ENCODE measurements at regions not wholly inside any gene's neighbourhood (a gene's known extent, or its start where the extent isn't known, plus 50 kb on each side); places are given as distances from the start of the nearest gene placed in this dataset.

GRCh38 chr6:84583784-84584183 is 180.6 kb downstream of the TBX18 start:
- CTCF ChIA-PET, result interaction anchor here (1.8 kb wide), 1 partner anchor 156 kb away, joined by 5 read pairs; no protein-coding TSS in a partner anchor

More at GRCh38 chr6:84583784-84584183, 180.6 kb downstream of the TBX18 start:
- Histone ChIP-seq H3K4me3 (ENCODE audit: low read depth, low read length) (no peak overlapping the region), H3K36me3 (ENCODE audit: control insufficient read depth in 2 of 2, insufficient read depth in 1 of 2, low read length in 2 of 2) (no peaks in the 10 kb centered on the region), H3K9me3 (ENCODE audit: control insufficient read depth, insufficient read depth, low read depth, low read length) (no peaks in the 10 kb centered on the region), H3K27ac (ENCODE audit: extremely low read depth, low read depth, low read length) (no peak overlapping the region), H3K4me1 (ENCODE audit: control insufficient read depth, insufficient read depth, low read length) (no peaks in the 10 kb centered on the region)
- POLR2A ChIA-PET, result no interaction called here
- TF ChIP-seq SALL2 (tag by site-specific recombination; IDR thresholded peaks at IDR 0.05; ENCODE audit: borderline replicate concordance) (no peak), ZNF426 (tag by site-specific recombination; IDR thresholded peaks at IDR 0.05) (no peak), ZNF221 (tag by site-specific recombination; IDR thresholded peaks at IDR 0.05; ENCODE audit: borderline replicate concordance) (no peak), ZNF449 (tag by site-specific recombination; IDR thresholded peaks at IDR 0.05) (no peak), ZNF548 (tag by site-specific recombination; IDR thresholded peaks at IDR 0.05) (no peak), ZNF791 (tag by site-specific recombination; IDR thresholded peaks at IDR 0.05) (no peak), ZNF747 (tag by site-specific recombination; IDR thresholded peaks at IDR 0.05) (no peak), ZNF112 (tag by site-specific recombination; IDR thresholded peaks at IDR 0.05) (no peak), KLF17 (tag by site-specific recombination; IDR thresholded peaks at IDR 0.05) (no peak), ZNF324 (tag by site-specific recombination; IDR thresholded peaks at IDR 0.05) (no peak), OSR2 (tag by site-specific recombination; IDR thresholded peaks at IDR 0.05) (no peak), ZNF624 (tag by site-specific recombination; IDR thresholded peaks at IDR 0.05) (no peak), ZNF660 (tag by site-specific recombination; IDR thresholded peaks at IDR 0.05) (no peak), REPIN1 (tag by site-specific recombination; IDR thresholded peaks at IDR 0.05; ENCODE audit: low read depth) (no peak), ZBTB17 (tag by site-specific recombination; IDR thresholded peaks at IDR 0.05) (no peak)
- TF ChIP-seq, protein P1, sequence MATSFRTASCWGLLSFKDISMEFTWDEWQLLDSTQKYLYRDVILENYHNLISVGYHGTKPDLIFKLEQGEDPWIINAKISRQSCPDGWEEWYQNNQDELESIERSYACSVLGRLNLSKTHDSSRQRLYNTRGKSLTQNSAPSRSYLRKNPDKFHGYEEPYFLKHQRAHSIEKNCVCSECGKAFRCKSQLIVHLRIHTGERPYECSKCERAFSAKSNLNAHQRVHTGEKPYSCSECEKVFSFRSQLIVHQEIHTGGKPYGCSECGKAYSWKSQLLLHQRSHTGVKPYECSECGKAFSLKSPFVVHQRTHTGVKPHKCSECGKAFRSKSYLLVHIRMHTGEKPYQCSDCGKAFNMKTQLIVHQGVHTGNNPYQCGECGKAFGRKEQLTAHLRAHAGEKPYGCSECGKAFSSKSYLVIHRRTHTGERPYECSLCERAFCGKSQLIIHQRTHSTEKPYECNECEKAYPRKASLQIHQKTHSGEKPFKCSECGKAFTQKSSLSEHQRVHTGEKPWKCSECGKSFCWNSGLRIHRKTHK (tag by site-specific recombination; IDR thresholded peaks at IDR 0.05), result no peak
- TF ChIP-seq, protein P2, sequence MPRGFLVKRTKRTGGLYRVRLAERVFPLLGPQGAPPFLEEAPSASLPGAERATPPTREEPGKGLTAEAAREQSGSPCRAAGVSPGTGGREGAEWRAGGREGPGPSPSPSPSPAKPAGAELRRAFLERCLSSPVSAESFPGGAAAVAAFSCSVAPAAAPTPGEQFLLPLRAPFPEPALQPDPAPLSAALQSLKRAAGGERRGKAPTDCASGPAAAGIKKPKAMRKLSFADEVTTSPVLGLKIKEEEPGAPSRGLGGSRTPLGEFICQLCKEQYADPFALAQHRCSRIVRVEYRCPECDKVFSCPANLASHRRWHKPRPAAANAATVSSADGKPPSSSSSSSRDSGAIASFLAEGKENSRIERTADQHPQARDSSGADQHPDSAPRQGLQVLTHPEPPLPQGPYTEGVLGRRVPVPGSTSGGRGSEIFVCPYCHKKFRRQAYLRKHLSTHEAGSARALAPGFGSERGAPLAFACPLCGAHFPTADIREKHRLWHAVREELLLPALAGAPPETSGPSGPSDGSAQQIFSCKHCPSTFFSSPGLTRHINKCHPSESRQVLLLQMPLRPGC (tag by site-specific recombination; IDR thresholded peaks at IDR 0.05), result no peak
- TF ChIP-seq, protein P3, sequence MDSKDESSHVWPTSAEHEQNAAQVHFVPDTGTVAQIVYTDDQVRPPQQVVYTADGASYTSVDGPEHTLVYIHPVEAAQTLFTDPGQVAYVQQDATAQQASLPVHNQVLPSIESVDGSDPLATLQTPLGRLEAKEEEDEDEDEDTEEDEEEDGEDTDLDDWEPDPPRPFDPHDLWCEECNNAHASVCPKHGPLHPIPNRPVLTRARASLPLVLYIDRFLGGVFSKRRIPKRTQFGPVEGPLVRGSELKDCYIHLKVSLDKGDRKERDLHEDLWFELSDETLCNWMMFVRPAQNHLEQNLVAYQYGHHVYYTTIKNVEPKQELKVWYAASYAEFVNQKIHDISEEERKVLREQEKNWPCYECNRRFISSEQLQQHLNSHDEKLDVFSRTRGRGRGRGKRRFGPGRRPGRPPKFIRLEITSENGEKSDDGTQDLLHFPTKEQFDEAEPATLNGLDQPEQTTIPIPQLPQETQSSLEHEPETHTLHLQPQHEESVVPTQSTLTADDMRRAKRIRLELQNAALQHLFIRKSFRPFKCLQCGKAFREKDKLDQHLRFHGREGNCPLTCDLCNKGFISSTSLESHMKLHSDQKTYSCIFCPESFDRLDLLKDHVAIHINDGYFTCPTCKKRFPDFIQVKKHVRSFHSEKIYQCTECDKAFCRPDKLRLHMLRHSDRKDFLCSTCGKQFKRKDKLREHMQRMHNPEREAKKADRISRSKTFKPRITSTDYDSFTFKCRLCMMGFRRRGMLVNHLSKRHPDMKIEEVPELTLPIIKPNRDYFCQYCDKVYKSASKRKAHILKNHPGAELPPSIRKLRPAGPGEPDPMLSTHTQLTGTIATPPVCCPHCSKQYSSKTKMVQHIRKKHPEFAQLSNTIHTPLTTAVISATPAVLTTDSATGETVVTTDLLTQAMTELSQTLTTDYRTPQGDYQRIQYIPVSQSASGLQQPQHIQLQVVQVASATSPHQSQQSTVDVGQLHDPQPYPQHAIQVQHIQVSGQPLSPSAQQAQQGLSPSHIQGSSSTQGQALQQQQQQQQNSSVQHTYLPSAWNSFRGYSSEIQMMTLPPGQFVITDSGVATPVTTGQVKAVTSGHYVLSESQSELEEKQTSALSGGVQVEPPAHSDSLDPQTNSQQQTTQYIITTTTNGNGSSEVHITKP (tag by site-specific recombination; IDR thresholded peaks at IDR 0.05), result no peak
- TF ChIP-seq, protein P4, sequence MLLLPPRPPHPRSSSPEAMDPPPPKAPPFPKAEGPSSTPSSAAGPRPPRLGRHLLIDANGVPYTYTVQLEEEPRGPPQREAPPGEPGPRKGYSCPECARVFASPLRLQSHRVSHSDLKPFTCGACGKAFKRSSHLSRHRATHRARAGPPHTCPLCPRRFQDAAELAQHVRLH (tag by site-specific recombination; IDR thresholded peaks at IDR 0.05), result no peak

All from HEK293 (cell line).